Large intestine (tissue), 3 donors: ENCODE measurements at regions not wholly inside any gene's neighbourhood (a gene's known extent, or its start where the extent isn't known, plus 50 kb on each side); places are given as distances from the start of the nearest gene placed in this dataset.

Experiments
- DNase-seq, 2 donors: peaks; one replicate each; pipeline versions ENCODE4 v3.0.0 to v3.0.0-alpha.2; 2013
- H3K27ac ChIP-seq: one replicate; pipeline ENCODE4 v1.5.1; 2013; ENCODE audit warnings: low read length
- H3K27me3 ChIP-seq: 2 replicates; pipeline ENCODE4 v1.6.1; 2013; ENCODE audit warnings: low read length; ENCODE audit not compliant: control insufficient read depth, insufficient read depth
- H3K36me3 ChIP-seq: 2 replicates; pipeline ENCODE4 v1.6.1; 2013; ENCODE audit warnings: low read length; ENCODE audit not compliant: control insufficient read depth, insufficient read depth
- H3K4me1 ChIP-seq: one replicate; pipeline ENCODE4 v1.6.1; 2013; ENCODE audit warnings: low read length; ENCODE audit not compliant: control insufficient read depth, insufficient read depth
- H3K4me3 ChIP-seq: one replicate; pipeline ENCODE4 v1.5.1; 2013; ENCODE audit warnings: low read length
- H3K9me3 ChIP-seq: one replicate; pipeline ENCODE4 v1.6.1; 2013; ENCODE audit warnings: mild to moderate bottlenecking, low read depth, low read length, moderate library complexity; ENCODE audit not compliant: control insufficient read depth
- WGBS: methylation state at CpG from one replicate; pipeline ENCODE4 v1.1.5; 2013; ENCODE audit warnings: low lambda C conversion rate; ENCODE audit not compliant: insufficient coverage; 5-methylcytosine and 5-hydroxymethylcytosine counted together

DNA sequence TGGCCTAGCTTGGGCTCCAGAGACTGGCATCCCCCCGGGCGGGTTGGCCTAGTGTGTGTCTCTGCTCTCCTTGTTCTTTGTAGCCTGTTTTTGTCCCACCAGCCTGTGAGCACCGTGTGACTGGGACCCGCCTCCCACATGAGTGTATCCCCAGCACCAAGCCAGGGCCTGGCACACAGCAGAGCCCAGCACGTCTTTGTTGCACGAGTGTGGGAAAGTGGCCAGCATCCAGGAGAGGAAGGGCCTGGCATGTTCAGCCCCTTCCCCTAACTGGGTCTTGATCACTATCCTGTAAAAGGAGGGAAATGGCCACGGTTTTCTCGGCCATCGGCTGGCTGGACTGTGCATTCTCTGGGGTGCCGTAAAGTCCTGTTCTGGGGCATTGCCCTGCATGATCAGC is 290.1 kb downstream of the BMP7 start:
- WGBS: no CpG with 5 or more reads among the region's 10 CpGs
- Histone ChIP-seq H3K9me3 (no peaks in the 10 kb centered on the region), H3K36me3 (no peaks in the 10 kb centered on the region), H3K27ac (no peak overlapping the region), H3K4me3 (no peak overlapping the region), H3K27me3 (peaks cover 34% of the 10 kb centered on the region), H3K4me1 (no peaks in the 10 kb centered on the region)
- DNase-seq: no peak

DNA sequence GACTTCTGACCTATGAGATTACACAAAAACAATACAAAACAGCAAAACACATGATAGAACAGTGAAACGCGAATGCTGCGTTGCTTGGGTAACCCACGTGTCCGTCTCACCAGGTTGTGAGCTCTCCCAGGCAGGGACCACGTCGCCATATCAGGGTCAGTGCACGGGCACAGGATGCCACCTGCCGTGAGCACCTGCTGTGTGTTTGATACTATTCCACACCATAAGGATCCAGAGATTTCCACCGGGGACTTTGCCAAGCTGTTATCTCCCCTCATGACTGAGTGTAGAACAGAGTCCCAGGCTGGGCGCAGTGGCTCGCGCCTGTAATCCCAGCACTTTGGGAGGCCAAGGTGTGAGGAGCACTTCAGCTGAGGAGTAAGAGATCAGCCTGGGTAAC is 288.0 kb downstream of the BMP7 start:
- no peak for DNase-seq
- no CpG with 5 or more reads among the region's 13 CpGs for WGBS
- Histone ChIP-seq H3K27ac (no peak overlapping the region), H3K4me1 (no peaks in the 10 kb centered on the region), H3K36me3 (no peaks in the 10 kb centered on the region), H3K4me3 (no peak overlapping the region), H3K9me3 (no peaks in the 10 kb centered on the region), H3K27me3 (peaks cover 26% of the 10 kb centered on the region)

DNA sequence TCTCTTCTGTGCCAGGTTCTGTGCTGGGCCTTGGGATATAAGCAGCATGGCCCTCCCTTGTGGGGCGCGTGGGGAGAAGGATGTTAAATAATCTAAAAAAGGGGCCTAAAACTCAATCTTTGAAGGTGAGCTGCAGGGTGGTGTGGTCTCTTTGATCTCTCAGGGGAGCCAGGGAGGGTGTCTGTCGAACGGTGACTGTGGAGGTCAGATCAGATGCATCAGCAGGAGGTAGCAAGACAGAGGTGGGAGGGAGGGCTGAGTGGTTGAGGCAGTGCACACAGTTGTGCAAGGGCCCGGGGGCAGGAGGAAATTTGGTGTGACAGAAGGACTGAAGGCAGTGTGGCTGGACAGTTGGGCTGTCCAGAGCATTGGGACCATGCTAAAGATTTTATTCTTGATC is 287.3 kb downstream of the BMP7 start:
- Histone ChIP-seq H3K27ac (no peak overlapping the region), H3K27me3 (peaks cover 22% of the 10 kb centered on the region), H3K9me3 (no peaks in the 10 kb centered on the region), H3K4me1 (no peaks in the 10 kb centered on the region), H3K36me3 (no peaks in the 10 kb centered on the region), H3K4me3 (no peak overlapping the region)
- no peak for DNase-seq
- WGBS: no CpG with 5 or more reads among the region's 5 CpGs

DNA sequence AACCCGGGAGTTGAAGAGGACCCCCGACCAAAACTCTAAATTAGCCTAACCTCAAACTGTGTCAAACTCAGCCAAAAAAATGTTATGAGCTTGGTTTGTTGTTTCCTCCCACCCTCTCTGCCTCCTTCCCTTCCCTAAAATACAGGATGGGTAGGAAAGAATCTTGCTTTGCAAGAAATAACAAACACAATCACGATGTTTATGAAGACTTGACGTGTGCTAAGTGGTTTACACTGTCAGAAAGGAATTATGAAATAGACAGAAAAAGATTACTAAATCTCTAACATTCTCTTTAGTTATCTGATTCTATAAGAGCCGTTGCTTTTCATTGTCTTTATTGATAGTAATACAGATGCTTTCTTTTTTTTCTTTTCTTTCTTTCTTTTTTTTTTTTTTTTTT is 285.1 kb downstream of the BMP7 start:
- Histone ChIP-seq H3K36me3 (no peaks in the 10 kb centered on the region), H3K4me1 (no peaks in the 10 kb centered on the region), H3K4me3 (no peak overlapping the region), H3K9me3 (no peaks in the 10 kb centered on the region), H3K27ac (no peak overlapping the region), H3K27me3 (peaks cover 2% of the 10 kb centered on the region)
- WGBS: 82% methylated on average over 1 of the region's 5 CpGs
- no peak for DNase-seq

DNA sequence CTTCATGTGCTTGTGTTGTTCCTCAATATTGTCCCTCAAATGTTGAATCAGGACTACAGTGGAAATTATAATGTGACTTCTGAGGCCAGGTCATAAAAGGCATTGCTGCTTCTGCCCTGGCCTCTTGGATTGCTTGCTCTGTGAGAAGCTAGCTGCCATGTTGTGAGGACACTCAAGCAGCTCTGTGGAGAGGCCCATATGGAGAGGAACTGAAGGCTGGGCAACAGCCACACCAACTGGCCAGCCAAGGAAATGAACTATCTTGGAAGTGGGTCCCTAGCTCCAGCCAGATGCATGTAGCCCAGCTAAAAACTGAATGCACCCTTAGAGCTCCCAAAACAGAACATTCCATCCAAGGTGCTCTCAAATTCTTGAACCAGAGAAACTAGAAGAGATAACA is 282.6 kb downstream of the BMP7 start:
- DNase-seq: no peak
- Histone ChIP-seq H3K4me1 (no peaks in the 10 kb centered on the region), H3K36me3 (no peaks in the 10 kb centered on the region), H3K9me3 (no peaks in the 10 kb centered on the region), H3K4me3 (no peak overlapping the region), H3K27ac (no peak overlapping the region), H3K27me3 (peaks cover 7% of the 10 kb centered on the region)

DNA sequence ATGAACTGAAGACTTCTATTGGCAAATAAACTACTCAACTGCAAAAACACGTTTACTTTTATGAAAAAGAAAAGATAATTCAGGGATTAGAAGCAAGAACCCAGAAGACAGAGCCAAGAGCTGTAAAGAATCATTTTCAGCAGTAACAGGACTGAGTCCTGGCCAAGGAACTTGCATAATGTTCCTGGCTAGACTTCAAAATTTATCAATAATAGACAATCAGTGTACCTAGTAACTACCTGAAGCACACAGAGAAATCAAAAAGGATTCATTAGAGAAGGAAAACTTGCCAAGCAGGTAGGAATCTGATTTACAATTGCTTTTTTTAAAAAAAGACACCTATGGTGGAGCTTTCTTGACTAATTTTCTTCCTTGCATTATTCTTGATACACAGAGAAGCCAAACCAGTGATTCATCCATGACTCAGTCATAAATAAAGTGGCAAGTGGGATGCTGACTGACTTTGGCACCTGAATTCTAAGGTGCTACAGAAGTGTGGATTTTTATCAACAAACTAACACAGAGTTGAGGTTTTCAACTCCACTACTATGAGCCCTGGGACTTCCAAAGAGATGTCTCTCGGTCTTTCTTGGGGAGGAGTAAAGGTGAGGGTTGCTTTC is 281.3 kb downstream of the BMP7 start:
- Histone ChIP-seq H3K9me3 (no peaks in the 10 kb centered on the region), H3K27ac (no peak overlapping the region), H3K36me3 (no peaks in the 10 kb centered on the region), H3K4me3 (no peak overlapping the region), H3K27me3 (peaks cover 7% of the 10 kb centered on the region), H3K4me1 (no peaks in the 10 kb centered on the region)
- 40% methylated on average over 1 of the region's 2 CpGs for WGBS
- no peak for DNase-seq

DNA sequence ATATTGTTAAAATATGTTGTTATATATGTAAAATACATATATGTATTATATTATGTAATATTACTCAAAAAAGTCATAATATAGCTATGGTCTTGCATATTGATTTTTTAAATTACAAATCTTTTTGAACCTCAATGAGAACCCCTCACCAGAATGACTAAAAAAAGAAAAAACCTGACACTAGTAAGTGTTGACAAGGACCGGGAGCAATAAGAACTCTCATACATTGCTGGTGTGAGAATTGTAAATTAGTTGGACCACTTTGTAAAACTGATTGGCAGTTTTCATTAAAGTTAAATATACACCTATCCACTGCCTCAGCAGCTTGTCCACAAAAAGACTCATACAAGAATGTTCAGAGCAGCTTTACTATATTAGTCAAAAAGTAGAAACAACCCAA is 280.0 kb downstream of the BMP7 start:
- Histone ChIP-seq H3K4me1 (no peaks in the 10 kb centered on the region), H3K9me3 (no peaks in the 10 kb centered on the region), H3K36me3 (no peaks in the 10 kb centered on the region), H3K4me3 (no peak overlapping the region), H3K27me3 (peaks cover 7% of the 10 kb centered on the region), H3K27ac (no peak overlapping the region)
- 100% methylated on average over 1 of the region's 1 CpG for WGBS
- DNase-seq: no peak

DNA sequence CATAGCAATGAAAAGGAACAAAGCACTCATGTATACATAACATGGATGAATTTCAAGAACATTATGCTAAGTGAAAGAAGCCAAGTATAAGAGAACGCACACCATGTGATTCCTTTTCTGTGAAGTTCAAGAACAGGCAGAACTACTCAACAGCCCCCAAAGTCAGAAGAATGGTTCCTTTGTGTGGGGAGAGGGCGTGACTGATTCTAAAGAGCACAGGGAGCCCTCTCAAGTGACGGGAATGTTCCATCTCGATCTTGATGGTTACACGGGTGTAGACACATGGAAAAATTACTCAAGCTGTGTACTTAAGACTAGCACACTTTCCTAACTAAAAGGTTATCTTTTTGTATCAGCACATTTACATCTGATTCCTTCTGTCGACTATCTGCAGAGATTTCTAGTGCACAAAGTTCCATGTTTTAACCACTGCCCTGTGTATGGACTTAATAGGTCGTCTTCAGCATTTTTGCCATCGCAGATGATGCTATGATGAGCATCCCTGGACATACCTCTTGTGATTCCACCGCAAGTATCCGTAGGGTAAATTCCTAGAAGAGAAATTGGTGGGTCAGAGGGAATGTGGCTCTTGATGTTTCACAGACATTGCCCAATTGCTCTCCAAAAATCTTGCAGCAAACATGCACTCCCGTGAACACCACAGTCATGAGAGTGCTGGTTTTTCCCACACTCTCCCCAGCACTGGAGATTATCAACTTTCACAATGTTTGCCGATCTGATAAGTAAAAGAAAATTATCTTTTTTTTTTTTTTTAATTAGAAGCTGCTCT is 279.3 kb downstream of the BMP7 start:
- H3K9me3 ChIP-seq: no peaks in the 10 kb centered on the region
- H3K27me3 ChIP-seq: peaks cover 7% of the 10 kb centered on the region
- no peak for DNase-seq
- 83% methylated on average over 1 of the region's 12 CpGs for WGBS
- H3K4me1 ChIP-seq: no peaks in the 10 kb centered on the region
- no peaks in the 10 kb centered on the region for H3K36me3 ChIP-seq
- H3K27ac ChIP-seq: no peak overlapping the region
- no peak overlapping the region for H3K4me3 ChIP-seq

DNA sequence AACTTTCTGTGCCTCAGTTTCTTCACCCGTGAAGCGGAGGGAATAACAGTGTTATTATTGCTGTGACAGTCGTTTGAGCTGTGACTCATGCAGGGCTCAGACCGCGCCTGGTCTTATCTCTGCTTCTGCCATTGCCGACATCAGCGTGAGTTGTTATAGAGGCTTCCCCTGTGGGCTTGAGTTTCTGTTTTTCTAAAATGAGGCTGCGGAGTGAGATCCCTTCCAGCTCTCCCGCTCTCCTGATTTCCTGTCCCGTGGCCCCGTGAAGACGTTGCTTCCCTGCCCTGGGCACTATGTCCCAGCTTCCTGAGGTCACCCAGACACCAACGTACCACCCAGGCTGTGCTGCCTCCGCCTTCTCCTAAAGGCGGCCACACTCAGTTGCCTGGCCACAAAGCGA is 278.5 kb downstream of the BMP7 start:
- H3K9me3 ChIP-seq: no peaks in the 10 kb centered on the region
- no CpG with 5 or more reads among the region's 16 CpGs for WGBS
- H3K36me3 ChIP-seq: no peaks in the 10 kb centered on the region
- no peaks in the 10 kb centered on the region for H3K4me1 ChIP-seq
- no peak for DNase-seq
- H3K27ac ChIP-seq: no peak overlapping the region
- no peak overlapping the region for H3K4me3 ChIP-seq
- peaks cover 7% of the 10 kb centered on the region for H3K27me3 ChIP-seq

DNA sequence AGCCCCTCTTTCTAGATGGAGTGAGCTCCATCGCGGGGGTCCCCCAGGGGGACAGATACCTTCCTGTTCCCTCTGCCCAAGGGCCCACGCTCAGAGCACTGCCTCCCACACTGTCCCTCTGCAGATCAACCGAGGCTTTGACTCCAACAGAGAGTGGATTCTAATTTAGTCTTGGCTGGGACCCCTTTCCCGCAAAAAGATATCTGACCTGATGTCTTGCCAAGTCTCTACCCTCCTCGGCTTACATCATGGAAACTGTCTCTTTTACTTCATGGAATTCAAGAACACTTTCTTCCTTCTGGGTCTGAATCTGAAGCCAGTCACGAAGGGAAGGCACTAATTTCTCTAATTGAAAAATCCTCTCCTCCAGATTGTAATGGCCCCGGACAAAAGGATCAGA is 278.0 kb downstream of the BMP7 start:
- Histone ChIP-seq H3K9me3 (no peaks in the 10 kb centered on the region), H3K27me3 (peaks cover 7% of the 10 kb centered on the region), H3K27ac (no peak overlapping the region), H3K36me3 (no peaks in the 10 kb centered on the region), H3K4me1 (no peaks in the 10 kb centered on the region), H3K4me3 (no peak overlapping the region)
- no peak for DNase-seq
- WGBS: 80% methylated on average over 1 of the region's 8 CpGs

DNA sequence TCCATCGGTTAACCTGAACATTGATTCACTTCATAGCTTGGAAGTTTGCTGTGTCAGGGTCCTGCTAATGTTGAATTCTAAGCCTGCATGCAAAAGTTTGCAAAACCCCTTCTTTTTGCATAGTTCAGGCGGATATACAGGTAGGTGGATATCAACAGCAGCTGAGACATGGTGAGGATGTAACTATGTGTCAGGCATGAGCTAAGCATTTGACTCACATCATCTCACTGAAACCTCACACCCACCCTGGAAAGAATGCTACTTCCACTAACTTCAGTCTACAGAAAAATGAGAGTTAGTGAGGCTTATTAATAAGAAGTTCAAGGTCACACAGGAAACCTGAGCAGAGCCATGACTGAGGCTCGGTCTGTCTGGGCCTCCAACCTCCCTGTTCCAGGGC is 276.9 kb downstream of the BMP7 start:
- DNase-seq: no peak
- no CpG with 5 or more reads among the region's 3 CpGs for WGBS
- no peaks in the 10 kb centered on the region for H3K36me3 ChIP-seq

More for the DNA sequence above, 276.9 kb downstream of the BMP7 start:
- Histone ChIP-seq H3K9me3 (no peaks in the 10 kb centered on the region), H3K4me3 (no peak overlapping the region), H3K27ac (no peak overlapping the region), H3K27me3 (peaks cover 5% of the 10 kb centered on the region), H3K4me1 (no peaks in the 10 kb centered on the region)
